ENCODE measurements at regions not wholly inside any gene's neighbourhood (a gene's known extent, or its start where the extent isn't known, plus 50 kb on each side); places are given as distances from the start of the nearest gene placed in this dataset.

GRCh38 chr3:95418251-95418650 is 1355.4 kb downstream of the NSUN3 start:
- Mint-ChIP-seq H3K27ac (no peak overlapping the region), H3K36me3 (ENCODE audit: low read depth) (peaks cover 21% of the 10 kb centered on the region), H3K4me3 (no peak overlapping the region), H3K4me1 (no peaks in the 10 kb centered on the region), H3K9me3 (peaks cover 37% of the 10 kb centered on the region), H3K27me3 (ENCODE audit: insufficient read depth, low read depth, poor library complexity) (no peaks in the 10 kb centered on the region)
- Histone ChIP-seq H3K36me3 (ENCODE audit: insufficient read depth) (no peaks in the 10 kb centered on the region; the same call in 1 of the 2 replicates), H3K4me2 (no peak overlapping the region), H3K4me3 (no peak overlapping the region), H3K79me2 (replicated peaks; ENCODE audit: insufficient read depth) (no peaks in the 10 kb centered on the region), H3K9me2 (ENCODE audit: insufficient read depth) (peaks cover 11% of the 10 kb centered on the region), H3K27ac (ENCODE audit: low read depth) (no peak overlapping the region), H3K4me1 (ENCODE audit: insufficient read depth) (no peaks in the 10 kb centered on the region), H3K27me3 (ENCODE audit: insufficient read depth) (no peaks in the 10 kb centered on the region), H3F3A (replicated peaks; ENCODE audit: low read depth) (no peaks in the 10 kb centered on the region), H2AFZ (no peak overlapping the region), H4K20me1 (replicated peaks; ENCODE audit: insufficient read depth) (no peaks in the 10 kb centered on the region)
- TF ChIP-seq CREB1 (CRISPR knock-in tag; IDR thresholded peaks at IDR 0.05; ENCODE audit: low read depth) = no peak
- no peak for TF ChIP-seq ETS1 (IDR thresholded peaks at IDR 0.05)
- TF ChIP-seq EZH2phosphoT487 (IDR thresholded peaks at IDR 0.05; ENCODE audit: unreplicated experiment) = no peak
- TF ChIP-seq ZNF331 (CRISPR knock-in tag; IDR thresholded peaks at IDR 0.05; ENCODE audit: low read depth) = no peak
- TF ChIP-seq JUNB (IDR thresholded peaks at IDR 0.05; ENCODE audit: unreplicated experiment) = no peak
- no peak for TF ChIP-seq POLR2AphosphoS5 (IDR thresholded peaks at IDR 0.05; ENCODE audit: low read depth)
- TF ChIP-seq, protein P1, sequence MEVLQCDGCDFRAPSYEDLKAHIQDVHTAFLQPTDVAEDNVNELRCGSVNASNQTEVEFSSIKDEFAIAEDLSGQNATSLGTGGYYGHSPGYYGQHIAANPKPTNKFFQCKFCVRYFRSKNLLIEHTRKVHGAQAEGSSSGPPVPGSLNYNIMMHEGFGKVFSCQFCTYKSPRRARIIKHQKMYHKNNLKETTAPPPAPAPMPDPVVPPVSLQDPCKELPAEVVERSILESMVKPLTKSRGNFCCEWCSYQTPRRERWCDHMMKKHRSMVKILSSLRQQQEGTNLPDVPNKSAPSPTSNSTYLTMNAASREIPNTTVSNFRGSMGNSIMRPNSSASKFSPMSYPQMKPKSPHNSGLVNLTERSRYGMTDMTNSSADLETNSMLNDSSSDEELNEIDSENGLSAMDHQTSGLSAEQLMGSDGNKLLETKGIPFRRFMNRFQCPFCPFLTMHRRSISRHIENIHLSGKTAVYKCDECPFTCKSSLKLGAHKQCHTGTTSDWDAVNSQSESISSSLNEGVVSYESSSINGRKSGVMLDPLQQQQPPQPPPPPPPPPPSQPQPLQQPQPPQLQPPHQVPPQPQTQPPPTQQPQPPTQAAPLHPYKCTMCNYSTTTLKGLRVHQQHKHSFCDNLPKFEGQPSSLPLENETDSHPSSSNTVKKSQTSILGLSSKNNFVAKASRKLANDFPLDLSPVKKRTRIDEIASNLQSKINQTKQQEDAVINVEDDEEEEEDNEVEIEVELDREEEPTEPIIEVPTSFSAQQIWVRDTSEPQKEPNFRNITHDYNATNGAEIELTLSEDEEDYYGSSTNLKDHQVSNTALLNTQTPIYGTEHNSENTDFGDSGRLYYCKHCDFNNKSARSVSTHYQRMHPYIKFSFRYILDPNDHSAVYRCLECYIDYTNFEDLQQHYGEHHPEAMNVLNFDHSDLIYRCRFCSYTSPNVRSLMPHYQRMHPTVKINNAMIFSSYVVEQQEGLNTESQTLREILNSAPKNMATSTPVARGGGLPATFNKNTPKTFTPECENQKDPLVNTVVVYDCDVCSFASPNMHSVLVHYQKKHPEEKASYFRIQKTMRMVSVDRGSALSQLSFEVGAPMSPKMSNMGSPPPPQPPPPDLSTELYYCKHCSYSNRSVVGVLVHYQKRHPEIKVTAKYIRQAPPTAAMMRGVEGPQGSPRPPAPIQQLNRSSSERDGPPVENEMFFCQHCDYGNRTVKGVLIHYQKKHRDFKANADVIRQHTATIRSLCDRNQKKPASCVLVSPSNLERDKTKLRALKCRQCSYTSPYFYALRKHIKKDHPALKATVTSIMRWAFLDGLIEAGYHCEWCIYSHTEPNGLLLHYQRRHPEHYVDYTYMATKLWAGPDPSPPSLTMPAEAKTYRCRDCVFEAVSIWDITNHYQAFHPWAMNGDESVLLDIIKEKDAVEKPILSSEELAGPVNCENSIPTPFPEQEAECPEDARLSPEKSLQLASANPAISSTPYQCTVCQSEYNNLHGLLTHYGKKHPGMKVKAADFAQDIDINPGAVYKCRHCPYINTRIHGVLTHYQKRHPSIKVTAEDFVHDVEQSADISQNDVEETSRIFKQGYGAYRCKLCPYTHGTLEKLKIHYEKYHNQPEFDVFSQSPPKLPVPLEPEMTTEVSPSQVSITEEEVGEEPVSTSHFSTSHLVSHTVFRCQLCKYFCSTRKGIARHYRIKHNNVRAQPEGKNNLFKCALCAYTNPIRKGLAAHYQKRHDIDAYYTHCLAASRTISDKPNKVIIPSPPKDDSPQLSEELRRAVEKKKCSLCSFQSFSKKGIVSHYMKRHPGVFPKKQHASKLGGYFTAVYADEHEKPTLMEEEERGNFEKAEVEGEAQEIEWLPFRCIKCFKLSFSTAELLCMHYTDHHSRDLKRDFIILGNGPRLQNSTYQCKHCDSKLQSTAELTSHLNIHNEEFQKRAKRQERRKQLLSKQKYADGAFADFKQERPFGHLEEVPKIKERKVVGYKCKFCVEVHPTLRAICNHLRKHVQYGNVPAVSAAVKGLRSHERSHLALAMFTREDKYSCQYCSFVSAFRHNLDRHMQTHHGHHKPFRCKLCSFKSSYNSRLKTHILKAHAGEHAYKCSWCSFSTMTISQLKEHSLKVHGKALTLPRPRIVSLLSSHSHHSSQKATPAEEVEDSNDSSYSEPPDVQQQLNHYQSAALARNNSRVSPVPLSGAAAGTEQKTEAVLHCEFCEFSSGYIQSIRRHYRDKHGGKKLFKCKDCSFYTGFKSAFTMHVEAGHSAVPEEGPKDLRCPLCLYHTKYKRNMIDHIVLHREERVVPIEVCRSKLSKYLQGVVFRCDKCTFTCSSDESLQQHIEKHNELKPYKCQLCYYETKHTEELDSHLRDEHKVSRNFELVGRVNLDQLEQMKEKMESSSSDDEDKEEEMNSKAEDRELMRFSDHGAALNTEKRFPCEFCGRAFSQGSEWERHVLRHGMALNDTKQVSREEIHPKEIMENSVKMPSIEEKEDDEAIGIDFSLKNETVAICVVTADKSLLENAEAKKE (CRISPR knock-in tag; IDR thresholded peaks at IDR 0.05) = no peak
- TF ChIP-seq ZNF114 (CRISPR knock-in tag; IDR thresholded peaks at IDR 0.05) = no peak
- no peak for TF ChIP-seq CTCF (conservative IDR thresholded peaks at IDR 0.05; ENCODE audit: low read depth in 2 of 2)
- TF ChIP-seq REST (IDR thresholded peaks at IDR 0.05; ENCODE audit: unreplicated experiment) = no peak
- no peak for TF ChIP-seq NANOG (IDR thresholded peaks at IDR 0.05; ENCODE audit: borderline replicate concordance)
- no peak for TF ChIP-seq EZH2 (IDR thresholded peaks at IDR 0.05; ENCODE audit: low read depth, unreplicated experiment)
- TF ChIP-seq STAT1 (IDR thresholded peaks at IDR 0.05; ENCODE audit: unreplicated experiment) = no peak
- no peak for DNase-seq (ENCODE audit: low spot score)
- ATAC-seq = no peak

Measured in GM23338 (cell line).